AG09309 (cell line): ENCODE measurements at regions not wholly inside any gene's neighbourhood (a gene's known extent, or its start where the extent isn't known, plus 50 kb on each side); places are given as distances from the start of the nearest gene placed in this dataset.

Experiments used
- DNase-seq: peaks from one replicate; pipeline ENCODE4 v3.0.0-alpha.2; 2010; ENCODE audit warnings: low read depth
- H3K4me3 ChIP-seq: 2 replicates; pipeline ENCODE4 v1.5.1; 2011; ENCODE audit warnings: mild to moderate bottlenecking, low read depth, low read length, moderate library complexity; ENCODE audit not compliant: control insufficient read depth
- TF ChIP-seq, protein P1 (sequence below): IDR thresholded peaks from 2 replicates; pipeline ENCODE4 v1.5.1; 2011; ENCODE audit warnings: mild to moderate bottlenecking, low read depth, low read length, inconsistent platforms; ENCODE audit not compliant: insufficient read depth, control insufficient read depth; ENCODE audit errors: missing control alignments

DNA sequence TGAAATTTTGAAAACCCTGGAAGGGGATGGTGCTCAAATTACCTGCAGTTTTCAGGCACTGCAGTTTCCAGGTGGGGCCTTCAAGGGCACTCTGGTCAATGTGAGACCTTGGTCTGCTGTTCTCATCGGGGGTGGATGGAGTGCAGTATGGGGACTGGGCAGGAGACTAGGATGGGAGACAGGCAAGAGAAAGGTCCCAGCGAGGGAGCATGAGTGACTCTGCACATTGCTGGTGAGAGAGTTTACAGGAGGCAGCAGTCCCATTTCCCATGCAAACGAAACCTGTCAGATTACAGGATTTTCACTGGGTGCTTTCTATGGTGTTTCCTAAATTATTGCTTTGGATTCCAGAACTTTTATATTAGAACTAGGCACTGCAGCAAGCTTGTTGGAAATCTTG, 73.5 kb upstream of the DTNBP1 start:
- DNase-seq: no peak

DNA sequence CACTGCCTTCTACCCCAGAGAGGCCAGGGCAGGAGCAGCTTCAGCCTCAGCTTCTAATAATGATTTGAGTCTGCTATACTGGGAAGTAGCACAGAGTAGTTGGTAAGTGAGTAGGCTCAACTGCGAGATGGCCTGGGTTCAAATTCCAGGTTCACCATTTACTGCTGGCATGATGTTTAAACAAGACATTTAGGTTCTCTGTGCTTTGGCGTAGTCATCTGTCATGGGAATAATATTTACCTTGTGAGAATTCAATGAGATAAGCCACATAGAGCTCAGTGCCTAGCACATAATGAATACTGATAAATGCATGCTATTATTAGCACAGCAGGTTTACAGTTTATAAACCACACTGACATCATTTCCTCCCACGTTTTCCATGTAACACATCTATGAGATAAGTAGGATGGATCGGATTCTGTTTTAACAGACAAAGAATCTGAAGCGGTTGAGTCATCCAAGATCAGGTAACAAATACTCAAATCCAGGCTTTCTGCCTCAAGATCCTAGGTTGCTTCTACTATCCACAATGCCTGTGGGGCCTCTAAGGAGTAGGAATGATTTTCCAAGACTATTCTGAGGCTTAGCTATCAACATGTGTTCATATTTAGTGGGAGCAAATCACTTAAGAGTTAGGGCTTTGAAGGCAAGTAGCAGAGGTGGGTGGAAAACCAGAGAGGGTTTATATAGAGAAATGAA, 72.9 kb upstream of the DTNBP1 start:
- DNase-seq: no peak
- TF ChIP-seq, protein P1, sequence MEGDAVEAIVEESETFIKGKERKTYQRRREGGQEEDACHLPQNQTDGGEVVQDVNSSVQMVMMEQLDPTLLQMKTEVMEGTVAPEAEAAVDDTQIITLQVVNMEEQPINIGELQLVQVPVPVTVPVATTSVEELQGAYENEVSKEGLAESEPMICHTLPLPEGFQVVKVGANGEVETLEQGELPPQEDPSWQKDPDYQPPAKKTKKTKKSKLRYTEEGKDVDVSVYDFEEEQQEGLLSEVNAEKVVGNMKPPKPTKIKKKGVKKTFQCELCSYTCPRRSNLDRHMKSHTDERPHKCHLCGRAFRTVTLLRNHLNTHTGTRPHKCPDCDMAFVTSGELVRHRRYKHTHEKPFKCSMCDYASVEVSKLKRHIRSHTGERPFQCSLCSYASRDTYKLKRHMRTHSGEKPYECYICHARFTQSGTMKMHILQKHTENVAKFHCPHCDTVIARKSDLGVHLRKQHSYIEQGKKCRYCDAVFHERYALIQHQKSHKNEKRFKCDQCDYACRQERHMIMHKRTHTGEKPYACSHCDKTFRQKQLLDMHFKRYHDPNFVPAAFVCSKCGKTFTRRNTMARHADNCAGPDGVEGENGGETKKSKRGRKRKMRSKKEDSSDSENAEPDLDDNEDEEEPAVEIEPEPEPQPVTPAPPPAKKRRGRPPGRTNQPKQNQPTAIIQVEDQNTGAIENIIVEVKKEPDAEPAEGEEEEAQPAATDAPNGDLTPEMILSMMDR: no peak
- H3K4me3 ChIP-seq: no peak overlapping the region

More for the DNA sequence above, 73.5 kb upstream of the DTNBP1 start:
- no peak overlapping the region for H3K4me3 ChIP-seq
- TF ChIP-seq, protein P1: no peak

DNA sequence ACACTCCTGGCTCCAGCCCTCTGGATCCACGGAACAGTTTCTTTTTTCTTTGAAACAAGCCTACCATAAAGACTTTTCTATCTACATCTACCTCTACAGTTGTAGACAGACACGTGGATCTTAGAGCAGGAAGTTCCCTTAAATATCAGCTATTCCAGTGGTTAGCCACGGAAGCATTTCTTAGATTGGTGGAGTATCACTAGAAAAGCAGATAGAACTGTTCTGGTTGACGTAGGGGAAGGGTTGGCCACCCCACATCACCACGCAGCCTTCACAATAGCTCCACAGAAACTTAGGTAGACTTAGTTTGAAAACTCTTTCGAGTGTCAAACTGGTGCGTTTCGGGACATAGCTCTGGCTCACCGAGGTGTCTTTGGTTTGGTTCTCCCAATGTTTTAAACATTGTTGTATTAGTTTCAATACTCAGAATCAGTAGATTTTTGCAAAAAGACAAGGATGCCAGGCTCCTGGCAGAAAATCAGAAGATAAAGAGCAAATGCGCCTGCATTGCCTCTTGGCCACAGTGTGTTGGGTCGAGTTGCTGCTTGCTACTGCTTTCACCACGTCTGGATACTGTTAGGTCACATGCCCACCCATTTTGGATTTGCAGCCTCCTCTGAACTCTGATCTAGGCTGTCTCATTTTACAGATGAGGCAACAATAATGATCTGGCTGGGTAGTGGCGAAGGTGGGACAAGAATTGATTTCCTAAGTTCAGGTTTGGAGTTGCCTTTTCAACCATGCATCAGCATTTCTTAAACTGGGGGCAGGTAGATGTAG, 71.5 kb upstream of the DTNBP1 start:
- no peak overlapping the region for H3K4me3 ChIP-seq
- DNase-seq: no peak
- TF ChIP-seq, protein P1: no peak

DNA sequence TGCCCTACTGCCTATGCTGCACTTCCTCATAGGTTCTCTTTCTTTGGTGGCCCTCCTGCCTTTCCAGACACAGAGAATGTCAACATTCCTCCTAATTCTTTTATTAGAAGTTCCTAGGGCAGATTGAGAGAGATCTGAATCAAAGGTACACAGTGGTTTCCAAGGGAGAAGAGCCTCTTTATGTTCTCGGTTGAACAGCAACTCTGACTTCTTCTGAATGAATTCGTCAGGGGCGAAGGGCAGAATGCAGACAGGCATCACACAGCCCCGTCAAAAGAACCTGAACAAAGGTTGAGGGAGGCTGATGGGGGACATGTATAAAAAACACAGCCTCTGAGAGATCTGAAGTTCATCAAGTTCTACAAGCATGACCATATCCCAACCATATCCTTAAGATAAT, 68.1 kb upstream of the DTNBP1 start:
- TF ChIP-seq, protein P1: no peak

DNA sequence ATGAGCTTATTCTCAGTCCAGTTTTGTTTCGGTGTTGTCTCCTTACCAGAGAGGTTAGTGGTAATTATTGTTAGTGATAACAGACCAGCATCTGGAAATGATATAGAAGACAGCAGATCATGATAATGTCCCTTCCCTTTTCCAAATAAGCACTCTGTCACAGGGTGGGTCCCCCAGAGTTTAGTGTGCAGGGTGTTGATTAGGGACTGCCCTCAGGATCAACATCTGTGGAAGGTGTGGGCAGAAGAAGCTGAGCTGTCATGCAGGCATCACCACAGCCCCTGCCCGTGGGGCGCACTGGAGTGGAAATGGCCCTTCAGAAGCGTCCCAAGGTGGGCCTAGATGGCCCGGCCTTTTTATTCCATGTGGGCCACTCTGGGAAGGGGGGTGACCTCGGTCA, 67.6 kb upstream of the DTNBP1 start:
- no peak for DNase-seq
- no peak overlapping the region for H3K4me3 ChIP-seq
- TF ChIP-seq, protein P1: no peak

More for the DNA sequence above, 68.1 kb upstream of the DTNBP1 start:
- no peak overlapping the region for H3K4me3 ChIP-seq
- DNase-seq: no peak

DNA sequence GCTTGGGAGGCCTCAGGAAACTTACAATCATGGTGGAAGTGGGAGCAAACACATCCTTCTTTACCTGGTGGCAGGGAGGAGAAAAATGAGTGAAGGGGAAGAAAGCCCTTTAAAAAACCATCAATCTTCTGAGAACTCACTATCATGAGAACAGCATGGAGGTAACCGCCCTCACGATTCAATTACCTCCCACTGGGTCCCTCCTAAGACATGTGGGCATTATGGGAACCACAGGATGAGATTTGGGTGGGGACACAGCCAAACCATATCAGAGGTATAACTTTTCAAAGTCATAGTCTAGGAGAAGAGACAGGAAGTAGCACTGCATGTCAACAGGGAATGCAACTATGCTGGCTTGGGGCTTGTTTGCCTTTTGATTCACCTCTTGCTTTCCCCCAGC, 59.9 kb upstream of the DTNBP1 start:
- TF ChIP-seq, protein P1: no peak
- no peak for DNase-seq
- H3K4me3 ChIP-seq: no peak overlapping the region
